Hindlimb muscle (tissue), 1 donor: ENCODE measurements at regions not wholly inside any gene's neighbourhood (a gene's known extent, or its start where the extent isn't known, plus 50 kb on each side); places are given as distances from the start of the nearest gene placed in this dataset.
"Not testable (repeated sequence)": the region's sequence is repeated elsewhere in the genome, so short reads cannot be mapped to it uniquely, and the experiment has no call there.

ENCODE experiments used
- DNase-seq: peaks from one replicate; pipeline ENCODE4 v3.0.0-alpha.2; 2013

GRCh38 chr9:102714184-102714583 is 280.9 kb upstream of the CYLC2 start:
- no peak for DNase-seq

GRCh38 chr9:102712910-102713309 is 282.2 kb upstream of the CYLC2 start:
- not testable (repeated sequence) for DNase-seq

GRCh38 chr9:102700936-102701335 is 294.2 kb upstream of the CYLC2 start:
- DNase-seq, result no peak

GRCh38 chr9:102669220-102669619 is 325.9 kb upstream of the CYLC2 start:
- DNase-seq, result no peak

- no peak for DNase-seq
Observed at GRCh38 chr9:102652471-102652870, 342.7 kb upstream of the CYLC2 start.

GRCh38 chr9:102650896-102651295 is 344.2 kb upstream of the CYLC2 start:
- no peak for DNase-seq

GRCh38 chr9:102642651-102643050 is 352.5 kb upstream of the CYLC2 start:
- no peak for DNase-seq

GRCh38 chr9:102631559-102631958 is 363.6 kb upstream of the CYLC2 start:
- DNase-seq, result no peak

GRCh38 chr9:102609461-102609860 is 385.7 kb upstream of the CYLC2 start:
- DNase-seq, result no peak

GRCh38 chr9:102603198-102604195 is 391.6 kb upstream of the CYLC2 start:
- DNase-seq, result not testable (repeated sequence)

GRCh38 chr9:102594241-102594640 is 400.9 kb upstream of the CYLC2 start:
- no peak for DNase-seq

- DNase-seq, result no peak
Observed at GRCh38 chr9:102587281-102587680, 407.9 kb upstream of the CYLC2 start.

- DNase-seq, result no peak
Observed at GRCh38 chr9:102569436-102569835, 425.7 kb upstream of the CYLC2 start.

- no peak for DNase-seq
Observed at GRCh38 chr9:102551346-102551745, 443.8 kb upstream of the CYLC2 start.

- DNase-seq, result no peak
Observed at GRCh38 chr9:102550886-102551285, 444.2 kb upstream of the CYLC2 start.

GRCh38 chr9:102550266-102550665 is 444.9 kb upstream of the CYLC2 start:
- DNase-seq, result no peak

- no peak for DNase-seq
Observed at GRCh38 chr9:102534031-102534430, 461.1 kb upstream of the CYLC2 start.

- no peak for DNase-seq
Observed at GRCh38 chr9:102521097-102521755, 473.9 kb upstream of the CYLC2 start.

- no peak for DNase-seq
Observed at GRCh38 chr9:102519423-102519822, 475.7 kb upstream of the CYLC2 start.

GRCh38 chr9:102518324-102518723 is 476.8 kb upstream of the CYLC2 start:
- no peak for DNase-seq

GRCh38 chr9:102514541-102514940 is 480.6 kb upstream of the CYLC2 start:
- no peak for DNase-seq

GRCh38 chr9:102507044-102507687 is 488.0 kb upstream of the CYLC2 start:
- DNase-seq, result no peak

- no peak for DNase-seq
Observed at GRCh38 chr9:102506406-102506805, 488.7 kb upstream of the CYLC2 start.
